Stimulated activated CD4-positive, alpha-beta T cell treated with anti-CD3 and anti-CD28 coated beads, TNF-alpha, amount 100 ng/mL, for 1 hour (primary cell): ENCODE measurements at regions not wholly inside any gene's neighbourhood (a gene's known extent, or its start where the extent isn't known, plus 50 kb on each side); places are given as distances from the start of the nearest gene placed in this dataset.

Experiments
- DNase-seq, 3 donors: peaks; one replicate each; pipeline ENCODE4 v3.0.0-alpha.2; 2020; ENCODE audit warnings: low read depth in 3 of 3, low spot score in 1 of 3

DNA sequence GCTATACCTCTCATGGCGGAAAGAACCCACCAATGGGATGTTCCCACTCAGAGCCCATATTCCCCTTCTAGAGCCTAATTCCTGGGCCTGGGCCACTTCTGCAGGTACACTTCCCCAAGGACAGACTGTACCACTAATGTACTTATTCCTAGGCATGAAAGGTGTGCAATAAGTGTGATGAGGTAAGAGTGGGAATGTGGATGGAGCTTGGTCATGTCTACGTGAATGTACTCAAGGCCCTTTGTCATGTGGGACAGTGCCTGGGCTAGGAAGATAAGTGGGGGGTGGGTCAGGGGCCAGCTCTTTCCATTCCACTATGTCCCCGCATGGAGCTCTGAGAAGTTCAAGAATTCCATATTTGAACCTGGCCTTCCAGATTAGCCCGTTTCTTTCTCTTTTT lies 63.4 kb upstream of the FUT8 start:
- DNase-seq, result no peak

DNA sequence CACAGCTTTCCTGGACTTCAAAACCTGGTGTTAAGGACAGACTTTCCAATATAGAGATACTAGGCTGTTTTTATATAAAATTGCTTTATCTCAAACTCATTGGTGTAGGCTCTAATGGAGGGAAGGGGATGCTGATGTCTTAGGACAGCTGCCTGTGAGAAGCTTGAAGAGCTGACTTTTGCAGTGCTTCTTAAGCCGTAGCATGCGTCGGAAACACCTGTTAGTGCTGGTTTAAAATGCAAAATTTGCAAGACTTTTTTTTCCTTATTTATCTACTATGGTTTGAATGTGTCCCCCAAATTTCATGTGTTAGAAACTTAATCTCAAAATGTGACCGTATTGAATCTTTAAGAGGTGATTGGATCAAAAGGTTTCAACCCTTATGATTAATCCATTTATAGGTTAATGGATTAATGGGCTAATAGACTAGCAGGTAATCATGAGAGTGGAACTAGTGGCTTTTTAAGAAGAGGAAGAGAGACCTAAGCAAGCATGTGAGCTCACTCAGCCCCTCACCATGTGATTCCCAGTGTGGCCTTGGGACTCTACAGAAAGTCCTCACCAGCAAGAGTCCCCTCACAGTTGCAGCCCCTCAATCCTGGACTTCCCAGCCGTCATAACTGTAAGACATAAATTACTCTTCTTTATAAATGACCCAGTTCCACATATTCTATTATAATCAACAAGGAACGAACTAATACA lies 60.9 kb upstream of the FUT8 start:
- no peak for DNase-seq

DNA sequence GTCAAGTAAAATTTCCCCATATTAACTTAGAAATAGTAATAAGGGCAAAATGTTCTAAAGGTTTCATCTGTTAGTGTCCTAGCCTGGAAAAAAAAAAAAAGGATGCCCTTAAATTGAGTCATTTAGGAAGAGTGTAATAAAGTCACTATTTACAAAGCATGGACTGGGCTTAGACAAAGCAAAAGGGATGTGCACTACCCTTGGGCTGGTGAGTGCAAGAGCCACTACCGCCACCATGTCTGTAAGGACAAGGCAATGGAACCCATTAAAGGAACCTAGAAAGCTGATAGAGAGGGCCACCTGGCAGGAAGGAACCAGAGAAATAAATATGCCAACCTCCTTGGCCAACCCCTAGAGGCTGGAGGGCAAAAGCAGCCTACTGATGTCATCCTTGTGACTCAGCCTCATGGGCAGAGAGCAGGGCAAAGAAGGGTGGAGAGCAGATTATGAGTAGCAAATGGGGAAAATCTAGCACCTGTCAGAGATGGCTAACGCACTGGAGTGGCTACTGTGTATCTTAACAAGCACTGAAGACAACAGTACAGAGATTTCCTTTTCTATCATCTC lies 59.5 kb upstream of the FUT8 start:
- no peak for DNase-seq

DNA sequence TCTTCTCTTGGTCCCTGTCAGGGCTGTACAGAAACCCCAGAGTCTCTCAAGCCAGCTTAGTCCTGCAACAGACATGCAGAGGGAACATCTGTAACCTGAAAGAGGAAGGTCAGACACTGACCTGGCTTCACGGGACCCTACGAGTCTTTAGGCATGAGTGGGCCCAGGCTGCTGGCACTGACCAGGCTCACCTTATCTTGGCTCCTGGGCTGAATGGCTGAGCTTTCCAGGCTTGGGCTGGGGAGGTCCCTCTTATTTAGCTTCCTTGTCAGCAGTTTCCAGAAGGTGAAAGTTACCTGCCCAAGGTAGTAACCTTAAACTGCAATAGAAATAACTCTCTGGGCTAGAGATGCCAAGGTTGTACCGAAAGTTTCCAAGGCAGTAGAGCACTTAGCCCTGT lies 58.4 kb upstream of the FUT8 start:
- no peak for DNase-seq

DNA sequence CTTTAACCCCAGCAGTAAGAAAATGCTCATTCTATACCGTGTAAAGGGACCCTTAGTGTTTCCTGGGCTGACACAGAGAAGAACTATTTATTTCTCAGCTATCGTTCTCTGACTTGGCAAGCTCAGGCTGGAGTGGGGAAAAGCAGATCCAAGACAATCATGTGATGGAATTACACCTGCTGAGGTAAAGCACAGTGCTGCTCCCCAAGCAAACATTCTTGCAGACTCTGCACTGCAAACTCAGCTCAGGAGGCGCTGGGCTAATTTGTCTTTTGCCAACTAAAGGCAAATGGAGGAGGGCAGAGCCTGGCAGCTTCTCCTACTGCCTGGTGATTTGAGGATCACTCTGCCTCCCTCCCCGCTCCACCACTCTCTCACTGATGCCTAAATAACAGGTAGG lies 57.8 kb upstream of the FUT8 start:
- no peak for DNase-seq

DNA sequence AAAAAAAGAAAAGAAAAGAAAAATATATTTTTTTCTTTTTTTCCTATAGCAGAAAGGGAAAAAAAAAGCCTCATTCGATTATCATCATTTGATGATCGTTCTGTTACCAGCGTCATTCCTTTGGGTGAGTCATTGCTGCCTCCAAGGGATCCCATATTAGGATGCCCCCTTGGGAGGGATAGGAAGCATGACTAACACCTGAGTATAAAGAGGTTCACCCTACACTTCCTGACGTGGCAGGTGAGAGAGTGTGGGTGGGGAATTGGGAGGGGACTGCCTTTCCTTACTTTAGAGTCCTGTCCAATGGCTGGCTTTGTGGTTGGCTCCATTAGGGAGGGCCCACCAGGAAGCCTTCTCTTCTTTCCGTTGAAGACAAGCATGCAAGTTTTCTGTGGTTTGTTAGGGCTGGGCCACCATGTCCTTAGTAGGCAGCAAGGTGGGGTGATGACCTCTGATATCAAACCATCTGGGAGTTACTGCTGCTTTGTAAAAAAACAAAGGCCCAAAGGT lies 56.1 kb upstream of the FUT8 start:
- no peak for DNase-seq

DNA sequence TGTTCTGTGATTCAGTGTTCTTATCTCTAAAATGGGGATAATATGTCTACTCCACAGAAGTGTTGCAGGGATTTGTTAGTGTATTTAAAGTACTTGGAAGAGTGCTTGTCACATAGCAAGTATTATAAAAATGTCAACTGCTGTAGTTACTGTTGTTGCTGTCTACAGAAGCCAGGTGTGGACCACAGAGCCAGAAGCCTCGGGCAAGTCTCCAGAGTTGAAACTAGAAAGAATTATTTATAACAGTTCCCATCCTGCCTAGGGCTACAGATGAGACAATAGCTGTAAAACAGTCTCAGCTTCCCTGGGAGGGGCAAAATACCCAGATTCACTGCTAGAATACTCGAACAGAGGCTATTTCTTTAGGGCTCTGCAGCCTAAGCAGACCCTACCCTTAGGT lies 55.4 kb upstream of the FUT8 start:
- DNase-seq, result no peak

DNA sequence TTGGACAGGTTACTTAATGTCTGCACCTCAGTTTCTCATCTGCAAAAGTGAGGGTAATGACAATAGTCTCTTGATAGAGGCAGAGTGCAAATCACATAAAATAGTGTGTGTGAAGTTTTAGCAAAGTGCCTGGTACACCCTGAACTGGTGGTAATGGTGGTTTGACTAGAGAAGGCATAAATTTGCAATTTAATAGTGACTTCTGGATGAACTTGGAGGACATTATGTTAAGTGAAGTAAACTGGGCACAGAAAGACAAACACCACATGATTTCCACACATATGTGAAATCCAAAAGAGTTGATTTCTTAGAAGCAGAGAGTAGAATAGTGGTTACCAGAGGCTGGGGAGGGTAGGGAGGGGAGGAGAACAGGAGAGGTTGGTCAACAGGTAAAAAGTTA lies 54.8 kb upstream of the FUT8 start:
- DNase-seq, result no peak

DNA sequence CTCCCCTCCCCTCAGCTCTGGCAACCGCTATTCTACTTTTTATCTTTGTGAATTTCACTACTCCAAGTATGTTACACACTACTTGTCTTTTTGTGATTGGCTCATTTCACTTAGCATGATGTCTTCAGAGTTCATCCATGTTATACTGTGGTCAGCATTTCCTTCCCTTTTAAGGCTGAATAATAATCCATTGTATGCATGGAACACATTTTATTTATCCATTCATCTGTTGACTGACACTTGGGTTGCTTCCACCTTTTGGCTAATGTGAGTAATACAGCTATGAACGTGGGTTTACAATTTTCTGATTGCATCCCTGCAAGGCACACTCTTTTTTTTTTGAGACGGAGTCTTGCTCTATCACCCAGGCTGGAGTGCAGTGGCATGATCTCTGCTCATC lies 53.0 kb upstream of the FUT8 start:
- no peak for DNase-seq

DNA sequence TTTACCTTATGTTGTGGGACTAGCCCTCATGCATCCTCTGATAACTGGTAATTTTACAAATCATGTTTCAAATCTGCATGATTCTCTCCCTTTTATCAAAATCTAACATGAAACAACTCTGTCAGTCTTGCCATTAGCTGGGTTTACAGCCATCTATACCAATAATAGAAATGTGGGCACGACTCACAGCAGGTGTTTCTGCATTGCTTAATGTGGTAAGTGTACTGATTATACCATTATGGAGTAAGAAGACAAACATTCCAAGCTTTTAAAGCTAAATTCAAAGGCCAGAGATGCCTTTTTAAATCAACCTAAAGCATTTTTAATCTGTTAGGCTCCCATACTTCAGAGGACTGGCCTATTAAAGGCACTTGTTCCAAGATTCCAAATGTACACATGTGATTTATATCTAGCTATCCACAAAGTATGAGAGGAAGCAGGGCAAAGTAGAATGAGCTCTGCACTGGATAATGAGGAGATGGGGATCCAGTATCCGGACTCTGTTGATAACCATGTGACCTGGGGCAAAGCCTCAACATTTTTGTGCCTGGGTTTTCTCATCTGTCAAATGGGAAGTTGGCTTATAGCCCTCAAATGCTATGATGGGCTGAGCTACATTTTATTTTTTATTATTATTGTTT lies 52.3 kb upstream of the FUT8 start:
- no peak for DNase-seq

DNA sequence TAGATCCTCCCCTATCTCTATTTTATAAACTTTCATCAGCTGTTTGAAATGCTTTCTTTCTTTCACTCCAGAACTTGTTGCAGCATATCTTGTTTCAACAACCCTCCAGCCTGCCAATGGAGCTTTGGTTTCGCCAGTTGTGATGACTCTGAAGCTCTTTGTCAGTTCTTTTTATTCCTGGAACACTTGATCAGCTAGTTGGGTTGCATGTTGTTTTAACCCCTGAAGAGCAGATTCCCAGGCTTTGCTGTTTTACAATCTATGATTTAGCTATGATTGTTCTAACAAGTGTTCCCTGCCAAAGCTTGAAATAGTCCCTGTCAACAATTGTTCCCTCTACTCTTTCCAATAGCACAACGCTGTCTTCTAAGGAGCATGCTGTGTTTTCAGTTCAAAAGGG lies 50.6 kb upstream of the FUT8 start:
- no peak for DNase-seq
